ENCODE measurements at regions not wholly inside any gene's neighbourhood (a gene's known extent, or its start where the extent isn't known, plus 50 kb on each side); places are given as distances from the start of the nearest gene placed in this dataset.

- Histone ChIP-seq H3K4me2 (no peak overlapping the region), H3K4me1 (no peaks in the 10 kb centered on the region), H3K27me3 (no peaks in the 10 kb centered on the region), H4K20me1 (ENCODE audit: low read depth) (no peaks in the 10 kb centered on the region), H2AFZ (replicated peaks) (no peak overlapping the region), H3K9ac (no peak overlapping the region), H3F3A (ENCODE audit: low read depth) (no peaks in the 10 kb centered on the region), H3K4me3 (no peak overlapping the region), H3K79me2 (ENCODE audit: low read depth) (no peaks in the 10 kb centered on the region), H3K36me3 (no peaks in the 10 kb centered on the region), H3K9me3 (ENCODE audit: low read depth) (no peaks in the 10 kb centered on the region), H3K27ac (no peak overlapping the region)
- Mint-ChIP-seq H3K9me3 (no peaks in the 10 kb centered on the region), H3K4me1 (peaks cover 3% of the 10 kb centered on the region), H3K27ac (no peak overlapping the region), H3K27me3 (ENCODE audit: insufficient read depth, low read depth) (no peaks in the 10 kb centered on the region), H3K4me3 (no peak overlapping the region), H3K36me3 (peaks cover 48% of the 10 kb centered on the region)
- TF ChIP-seq CTCF (IDR thresholded peaks at IDR 0.05) = no peak
- no peak for TF ChIP-seq EZH2 (IDR thresholded peaks at IDR 0.05)
- TF ChIP-seq EZH2phosphoT487 (IDR thresholded peaks at IDR 0.05) = no peak
- DNase-seq (ENCODE audit: low spot score) = no peak
These were observed 161.4 kb upstream of the PACRGL start for GRCh38 chr4:20538905-20539304.

- no peak overlapping the region for H3K9ac ChIP-seq
- Mint-ChIP-seq H3K4me3 (no peak overlapping the region), H3K36me3 (peaks cover 24% of the 10 kb centered on the region), H3K9me3 (no peaks in the 10 kb centered on the region), H3K27me3 (ENCODE audit: insufficient read depth, low read depth) (no peaks in the 10 kb centered on the region), H3K27ac (no peak overlapping the region), H3K4me1 (peaks cover 3% of the 10 kb centered on the region)
- no peaks in the 10 kb centered on the region for H3K4me1 ChIP-seq
- TF ChIP-seq EZH2 (IDR thresholded peaks at IDR 0.05) = no peak
- no peak for TF ChIP-seq CTCF (IDR thresholded peaks at IDR 0.05)
- TF ChIP-seq EZH2phosphoT487 (IDR thresholded peaks at IDR 0.05) = no peak
- H3F3A ChIP-seq (ENCODE audit: low read depth) = no peaks in the 10 kb centered on the region
- H3K27ac ChIP-seq = no peak overlapping the region
- H3K4me3 ChIP-seq = no peak overlapping the region
- no peak for DNase-seq (ENCODE audit: low spot score)
- no peaks in the 10 kb centered on the region for H3K36me3 ChIP-seq
- H3K27me3 ChIP-seq = no peaks in the 10 kb centered on the region
- no peaks in the 10 kb centered on the region for H3K9me3 ChIP-seq (ENCODE audit: low read depth)
- no peak overlapping the region for H3K4me2 ChIP-seq
- H3K79me2 ChIP-seq (ENCODE audit: low read depth) = no peaks in the 10 kb centered on the region
- H4K20me1 ChIP-seq (ENCODE audit: low read depth) = no peaks in the 10 kb centered on the region
- H2AFZ ChIP-seq (replicated peaks) = no peak overlapping the region
These were observed 157.1 kb upstream of the PACRGL start for GRCh38 chr4:20543131-20543530.

- Histone ChIP-seq H3K4me2 (no peak overlapping the region), H3K79me2 (ENCODE audit: low read depth) (no peaks in the 10 kb centered on the region), H3K9ac (no peak overlapping the region), H3K27ac (no peak overlapping the region), H4K20me1 (ENCODE audit: low read depth) (no peaks in the 10 kb centered on the region), H3K4me1 (no peaks in the 10 kb centered on the region), H3K27me3 (no peaks in the 10 kb centered on the region), H2AFZ (replicated peaks) (no peak overlapping the region), H3K36me3 (no peaks in the 10 kb centered on the region), H3F3A (ENCODE audit: low read depth) (no peaks in the 10 kb centered on the region), H3K4me3 (no peak overlapping the region), H3K9me3 (ENCODE audit: low read depth) (no peaks in the 10 kb centered on the region)
- H3K27ac Mint-ChIP-seq = no peak overlapping the region
- H3K9me3 Mint-ChIP-seq = no peaks in the 10 kb centered on the region
- H3K36me3 Mint-ChIP-seq = peaks cover 19% of the 10 kb centered on the region
- H3K27me3 Mint-ChIP-seq (ENCODE audit: insufficient read depth, low read depth) = no peaks in the 10 kb centered on the region
- peak; percentile 36 for DNase-seq (ENCODE audit: low spot score)
- no peaks in the 10 kb centered on the region for H3K4me1 Mint-ChIP-seq
- TF ChIP-seq CTCF (IDR thresholded peaks at IDR 0.05) (peak; percentile 76), EZH2 (IDR thresholded peaks at IDR 0.05) (no peak)
- no peak overlapping the region for H3K4me3 Mint-ChIP-seq
These were observed 155.6 kb upstream of the PACRGL start for GRCh38 chr4:20544645-20545044.

- Histone ChIP-seq H3K36me3 (no peaks in the 10 kb centered on the region), H4K20me1 (ENCODE audit: low read depth) (no peaks in the 10 kb centered on the region), H3K79me2 (ENCODE audit: low read depth) (no peaks in the 10 kb centered on the region), H3K4me2 (no peak overlapping the region), H3F3A (ENCODE audit: low read depth) (no peaks in the 10 kb centered on the region), H2AFZ (replicated peaks) (peak overlapping the region; percentile 36), H3K27ac (no peak overlapping the region), H3K27me3 (no peaks in the 10 kb centered on the region), H3K9me3 (ENCODE audit: low read depth) (no peaks in the 10 kb centered on the region), H3K4me1 (no peaks in the 10 kb centered on the region), H3K9ac (no peak overlapping the region), H3K4me3 (no peak overlapping the region)
- no peaks in the 10 kb centered on the region for H3K9me3 Mint-ChIP-seq
- no peak overlapping the region for H3K4me3 Mint-ChIP-seq
- H3K36me3 Mint-ChIP-seq = peaks cover 20% of the 10 kb centered on the region
- H3K4me1 Mint-ChIP-seq = no peaks in the 10 kb centered on the region
- H3K27ac Mint-ChIP-seq = no peak overlapping the region
- DNase-seq (ENCODE audit: low spot score) = no peak
- TF ChIP-seq CTCF (IDR thresholded peaks at IDR 0.05) (no peak), EZH2 (IDR thresholded peaks at IDR 0.05) (no peak), EZH2phosphoT487 (IDR thresholded peaks at IDR 0.05) (no peak)
- no peaks in the 10 kb centered on the region for H3K27me3 Mint-ChIP-seq (ENCODE audit: insufficient read depth, low read depth)
These were observed 148.3 kb upstream of the PACRGL start for GRCh38 chr4:20552004-20552403.
